ENCODE measurements at regions not wholly inside any gene's neighbourhood (a gene's known extent, or its start where the extent isn't known, plus 50 kb on each side); places are given as distances from the start of the nearest gene placed in this dataset.

- FAIRE-seq, result no peak
Observed at GRCh38 chrX:98380556-98380955, 1496.8 kb downstream of the RPA4 start.

GRCh38 chrX:98398542-98398941 is 1514.8 kb downstream of the RPA4 start:
- no peak for FAIRE-seq

- FAIRE-seq, result no peak
Observed at GRCh38 chrX:98405376-98405775, 1521.7 kb downstream of the RPA4 start.

GRCh38 chrX:98407584-98407983 is 1523.9 kb downstream of the RPA4 start:
- no peak for FAIRE-seq

GRCh38 chrX:98409867-98410266 is 1526.2 kb downstream of the RPA4 start:
- no peak for FAIRE-seq

- FAIRE-seq, result no peak
Observed at GRCh38 chrX:98412058-98412457, 1528.3 kb downstream of the RPA4 start.

GRCh38 chrX:98422536-98422935 is 1538.8 kb downstream of the RPA4 start:
- no peak for FAIRE-seq

GRCh38 chrX:98432413-98432812 is 1548.7 kb downstream of the RPA4 start:
- FAIRE-seq, result no peak

GRCh38 chrX:98448524-98448923 is 1564.8 kb downstream of the RPA4 start:
- no peak for FAIRE-seq

GRCh38 chrX:98452456-98452855 is 1568.7 kb downstream of the RPA4 start:
- FAIRE-seq, result no peak

GRCh38 chrX:98459669-98460068 is 1576.0 kb downstream of the RPA4 start:
- FAIRE-seq, result no peak

- FAIRE-seq, result no peak
Observed at GRCh38 chrX:98480606-98481005, 1596.9 kb downstream of the RPA4 start.

GRCh38 chrX:98481636-98482035 is 1597.9 kb downstream of the RPA4 start:
- no peak for FAIRE-seq

GRCh38 chrX:98490670-98491069 is 1607.0 kb downstream of the RPA4 start:
- no peak for FAIRE-seq

- no peak for FAIRE-seq
Observed at GRCh38 chrX:98501426-98501825, 1617.7 kb downstream of the RPA4 start.

- FAIRE-seq, result no peak
Observed at GRCh38 chrX:98506907-98507306, 1623.2 kb downstream of the RPA4 start.

GRCh38 chrX:98514032-98514431 is 1630.3 kb downstream of the RPA4 start:
- no peak for FAIRE-seq

GRCh38 chrX:98516120-98516519 is 1632.4 kb downstream of the RPA4 start:
- FAIRE-seq, result peak; percentile 57

- no peak for FAIRE-seq
Observed at GRCh38 chrX:98523026-98523425, 1639.3 kb downstream of the RPA4 start.

- FAIRE-seq, result no peak
Observed at GRCh38 chrX:98523521-98523920, 1639.8 kb downstream of the RPA4 start.

- no peak for FAIRE-seq
Observed at GRCh38 chrX:98548519-98548918, 1664.8 kb downstream of the RPA4 start.

GRCh38 chrX:98568795-98569194 is 1685.1 kb downstream of the RPA4 start:
- peak; percentile 29 for FAIRE-seq

- no peak for FAIRE-seq
Observed at GRCh38 chrX:98605941-98606340, 1722.2 kb downstream of the RPA4 start.

GRCh38 chrX:98607739-98608138 is 1724.0 kb downstream of the RPA4 start:
- FAIRE-seq, result no peak

GRCh38 chrX:98627645-98628044 is 1743.9 kb downstream of the RPA4 start:
- no peak for FAIRE-seq

GRCh38 chrX:98637451-98637850 is 1753.7 kb downstream of the RPA4 start:
- no peak for FAIRE-seq

All from endometrium (tissue), 2 donors.